Mucosa of gallbladder (tissue), 1 donor: ENCODE measurements at regions not wholly inside any gene's neighbourhood (a gene's known extent, or its start where the extent isn't known, plus 50 kb on each side); places are given as distances from the start of the nearest gene placed in this dataset.
"Not testable (repeated sequence)": the region's sequence is repeated elsewhere in the genome, so short reads cannot be mapped to it uniquely, and the experiment has no call there.

Source experiments
- DNase-seq: peaks from one replicate; pipeline ENCODE4 v3.0.0-alpha.2; 2020; ENCODE audit warnings: low spot score
- donor health status: DM: no; HTN: no; CAD: no.

DNA sequence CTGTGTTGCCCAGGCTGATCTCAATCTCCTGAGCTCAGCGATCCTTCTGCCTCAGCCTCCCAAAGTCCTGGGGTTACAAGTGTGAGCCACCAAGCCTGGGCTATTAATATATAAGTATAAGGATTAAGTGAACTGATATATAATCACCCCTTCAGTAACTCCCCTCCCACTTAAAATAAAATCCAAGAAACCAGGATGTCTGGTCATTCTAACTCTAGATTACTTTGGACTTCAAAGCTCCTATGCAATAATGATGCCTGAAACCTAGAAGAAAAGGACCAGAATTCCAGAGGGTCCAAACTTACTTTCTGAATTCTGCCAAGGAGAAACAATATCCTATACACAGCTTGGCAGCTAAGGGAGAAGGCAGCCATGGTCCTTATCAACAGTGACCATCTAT lies 206.8 kb upstream of the ZNF217 start:
- DNase-seq, result no peak

- DNase-seq, result no peak
These were observed 203.4 kb upstream of the ZNF217 start for GRCh38 chr20:53797085-53797484.

DNA sequence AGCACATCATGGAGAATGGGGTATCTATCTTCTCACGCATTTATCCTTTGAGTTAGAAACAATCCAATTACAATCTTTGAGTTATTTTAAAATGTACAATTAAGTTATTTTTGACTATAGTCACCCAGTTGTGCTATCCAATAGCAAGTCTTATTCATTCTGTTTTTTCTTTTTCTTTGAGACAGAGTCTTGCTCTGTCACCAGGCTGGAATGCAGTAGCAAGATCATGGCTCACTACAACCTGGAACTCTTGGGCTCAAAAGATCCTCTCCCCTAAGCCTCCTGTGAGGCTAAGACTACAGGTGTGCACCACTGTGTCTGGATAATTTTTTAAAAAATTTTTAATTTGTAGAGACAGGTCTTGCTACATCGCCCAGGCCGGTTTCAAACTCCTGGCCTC lies 201.5 kb upstream of the ZNF217 start:
- no peak for DNase-seq

- no peak for DNase-seq
These were observed 201.0 kb upstream of the ZNF217 start for GRCh38 chr20:53794529-53795115.

- no peak for DNase-seq
These were observed 200.2 kb upstream of the ZNF217 start for GRCh38 chr20:53793783-53794383.

- no peak for DNase-seq
These were observed 199.4 kb upstream of the ZNF217 start for GRCh38 chr20:53792946-53793536.

DNA sequence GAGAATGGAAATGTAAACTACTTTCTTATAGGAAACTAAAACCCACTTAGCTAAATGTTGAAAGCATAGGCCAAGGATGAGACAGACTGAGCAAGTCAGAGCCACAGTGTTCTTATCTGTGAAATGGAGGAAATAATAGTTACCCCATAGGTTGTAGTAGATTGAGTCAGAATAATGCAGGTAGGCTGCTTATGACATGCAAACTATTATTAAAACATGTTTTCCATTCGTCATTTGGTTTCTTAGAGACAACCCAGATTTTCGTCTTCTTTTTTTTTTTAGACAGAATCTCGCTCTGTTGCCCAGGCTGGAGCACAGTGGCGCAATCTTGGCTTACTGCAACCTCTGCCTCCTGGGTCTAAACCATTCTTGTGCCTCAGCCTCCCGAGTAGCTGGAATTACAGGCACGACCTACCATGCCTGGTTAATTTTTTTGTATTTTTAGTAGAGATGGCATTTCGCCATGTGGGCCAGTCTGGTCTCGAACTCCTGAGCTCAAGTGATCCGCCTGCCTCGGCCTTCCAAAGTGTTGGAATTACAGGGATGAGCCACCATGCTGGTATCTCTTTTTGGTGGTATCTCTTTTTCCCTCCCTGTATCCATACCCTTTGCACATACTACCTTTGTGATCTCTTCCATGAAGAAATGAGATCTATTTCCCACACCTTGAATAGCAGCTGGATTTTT lies 196.5 kb upstream of the ZNF217 start:
- no peak for DNase-seq

- DNase-seq, result no peak
These were observed 194.8 kb upstream of the ZNF217 start for GRCh38 chr20:53788253-53789022.

DNA sequence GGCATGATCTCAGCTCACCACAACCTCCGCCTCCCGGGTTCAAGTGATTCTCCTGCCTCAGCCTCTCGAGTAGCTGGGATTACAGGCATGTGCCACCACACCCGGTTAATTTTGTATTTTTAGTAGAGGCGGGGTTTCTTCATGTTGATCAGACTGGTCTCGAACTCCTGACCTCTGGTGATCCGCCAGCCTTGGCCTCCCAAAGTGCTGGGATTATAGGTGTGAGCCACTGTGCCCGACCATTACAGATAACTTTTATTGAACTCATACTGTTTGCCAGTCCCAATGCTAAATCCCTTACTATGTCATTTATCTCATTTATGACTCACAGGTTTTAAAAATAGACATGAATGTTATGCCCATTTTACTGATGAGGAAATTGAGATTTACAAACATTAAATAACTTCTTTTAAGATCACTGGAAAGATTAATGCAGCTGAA lies 193.9 kb upstream of the ZNF217 start:
- DNase-seq, result not testable (repeated sequence)

DNA sequence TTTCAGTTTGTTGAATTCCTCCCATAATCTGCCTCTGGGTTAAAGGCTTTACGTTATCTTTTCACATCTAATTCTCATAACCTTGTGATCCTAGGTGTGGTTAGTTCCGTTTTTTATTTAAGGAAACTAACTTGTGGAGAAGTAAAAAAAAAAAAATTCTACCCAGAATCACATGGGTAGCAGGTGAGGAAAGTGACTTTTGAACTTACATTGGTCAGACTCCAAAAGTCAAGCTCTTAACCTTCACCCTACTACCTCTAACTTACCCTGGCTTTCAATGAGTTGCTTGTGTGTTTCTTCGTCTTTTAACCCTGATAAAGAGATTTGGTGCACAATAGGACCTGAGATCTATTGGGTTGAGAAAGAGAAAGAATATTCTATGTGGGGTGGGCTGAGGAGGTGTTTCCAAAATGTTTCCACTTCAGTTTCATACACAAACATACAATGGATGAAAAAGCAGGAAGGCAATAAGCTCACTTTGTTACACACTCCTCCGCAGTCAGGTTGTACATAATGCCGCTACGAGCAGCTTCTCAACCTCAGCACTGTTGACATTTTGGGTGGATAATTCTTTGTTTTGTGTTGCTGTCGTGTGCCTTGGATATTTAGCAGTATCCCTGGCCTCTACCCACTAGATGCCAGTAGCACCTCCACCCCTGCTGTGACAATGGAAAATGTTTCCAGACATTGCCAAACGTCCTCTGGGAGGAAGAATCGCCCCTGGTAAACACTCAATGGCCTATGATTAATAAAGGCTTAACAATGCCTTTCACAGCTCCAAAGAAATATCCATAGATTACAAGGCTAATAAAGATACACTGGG lies 193.0 kb upstream of the ZNF217 start:
- no peak for DNase-seq

GRCh38 chr20:53786071-53786444 lies 192.4 kb upstream of the ZNF217 start:
- DNase-seq, result peak; percentile 41

GRCh38 chr20:53785320-53785719 lies 191.7 kb upstream of the ZNF217 start:
- no peak for DNase-seq

DNA sequence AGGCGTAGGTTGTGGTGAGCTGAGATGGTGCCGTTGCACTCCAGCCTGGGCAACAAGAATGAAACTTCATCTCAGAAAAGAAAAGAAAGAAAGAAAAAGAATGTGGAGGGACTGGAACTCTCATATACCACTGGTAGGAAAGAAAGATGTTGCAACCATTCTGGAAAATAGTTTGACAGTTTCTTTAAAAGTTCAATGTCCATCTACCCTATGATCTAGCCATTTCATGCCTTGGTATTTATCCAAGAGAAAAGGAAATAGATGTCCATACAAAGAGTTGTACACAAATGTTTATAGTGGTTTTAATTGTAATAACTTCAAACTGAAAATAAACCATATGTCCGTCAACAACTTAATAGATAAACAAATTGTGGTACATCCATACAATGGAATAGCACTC lies 190.1 kb upstream of the ZNF217 start:
- no peak for DNase-seq

DNA sequence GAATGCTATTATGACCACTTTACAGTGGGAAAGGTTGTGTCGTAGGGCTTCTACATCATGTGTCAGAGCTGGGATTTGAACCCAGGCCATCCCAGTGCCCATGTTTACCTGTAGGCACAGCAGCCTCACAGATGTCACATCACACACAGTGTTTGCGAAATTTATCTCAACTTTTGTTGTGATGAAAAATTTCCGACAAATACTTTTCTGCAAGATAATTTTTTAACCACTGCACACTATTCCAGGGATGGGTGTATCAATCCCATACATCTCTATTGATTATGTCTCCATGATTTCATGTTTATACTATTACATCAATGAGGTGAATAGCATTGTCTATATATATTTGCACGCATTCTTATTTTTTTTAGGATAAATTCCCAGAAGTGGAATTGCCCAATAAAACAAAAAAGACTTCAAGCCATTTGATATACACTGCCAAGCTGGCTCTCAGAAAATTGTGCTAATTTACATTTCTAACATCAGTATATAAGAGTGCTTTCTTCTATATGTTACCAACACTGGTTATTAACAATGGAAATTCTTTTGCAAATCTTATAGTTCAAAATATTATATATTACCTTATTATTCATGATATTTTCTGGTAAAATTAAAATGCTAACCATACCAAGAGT lies 189.1 kb upstream of the ZNF217 start:
- DNase-seq, result no peak

DNA sequence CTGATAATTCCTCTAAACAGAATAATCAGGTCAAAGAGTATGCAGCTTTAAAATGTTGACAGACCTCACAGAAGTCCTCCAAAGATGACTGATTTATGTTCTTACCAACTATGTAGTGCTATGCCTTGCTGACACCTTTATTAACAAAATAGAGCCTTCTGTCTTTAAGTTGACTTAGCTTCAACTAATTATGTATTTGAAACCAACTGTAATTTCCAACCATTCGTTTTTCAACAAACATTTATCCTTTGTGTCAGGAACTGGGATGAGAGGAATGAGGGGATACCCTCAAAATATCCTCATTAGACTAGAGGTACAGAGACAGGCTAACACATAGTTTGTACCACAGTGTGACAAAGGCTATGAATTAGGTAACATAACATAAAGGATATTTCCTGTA lies 186.2 kb upstream of the ZNF217 start:
- no peak for DNase-seq

DNA sequence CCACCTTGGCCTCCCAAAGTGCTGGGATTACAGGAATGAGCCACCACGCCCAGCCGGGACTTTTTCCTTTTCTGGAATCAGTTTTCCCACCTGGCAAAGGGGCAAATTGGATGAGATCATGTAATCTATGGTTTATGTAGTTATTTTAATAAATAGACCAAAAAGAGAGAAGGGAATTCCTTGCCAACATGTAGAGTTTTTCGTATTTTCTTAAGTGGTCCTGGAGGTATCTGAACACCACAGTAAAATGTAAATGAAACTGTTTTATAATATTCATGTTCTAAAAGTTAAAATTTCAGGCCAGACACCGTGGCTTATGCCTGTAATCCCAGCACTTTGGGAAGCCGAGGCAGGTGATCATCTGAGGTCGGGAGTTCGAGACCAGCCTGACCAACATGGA lies 185.1 kb upstream of the ZNF217 start:
- DNase-seq, result no peak

- no peak for DNase-seq
These were observed 184.4 kb upstream of the ZNF217 start for GRCh38 chr20:53778041-53778516.

GRCh38 chr20:53777402-53777801 lies 183.8 kb upstream of the ZNF217 start:
- not testable (repeated sequence) for DNase-seq

- DNase-seq, result no peak
These were observed 183.2 kb upstream of the ZNF217 start for GRCh38 chr20:53776858-53777257.

- no peak for DNase-seq
These were observed 181.0 kb upstream of the ZNF217 start for GRCh38 chr20:53774461-53775203.
